ENCODE measurements at regions not wholly inside any gene's neighbourhood (a gene's known extent, or its start where the extent isn't known, plus 50 kb on each side); places are given as distances from the start of the nearest gene placed in this dataset.

DNA sequence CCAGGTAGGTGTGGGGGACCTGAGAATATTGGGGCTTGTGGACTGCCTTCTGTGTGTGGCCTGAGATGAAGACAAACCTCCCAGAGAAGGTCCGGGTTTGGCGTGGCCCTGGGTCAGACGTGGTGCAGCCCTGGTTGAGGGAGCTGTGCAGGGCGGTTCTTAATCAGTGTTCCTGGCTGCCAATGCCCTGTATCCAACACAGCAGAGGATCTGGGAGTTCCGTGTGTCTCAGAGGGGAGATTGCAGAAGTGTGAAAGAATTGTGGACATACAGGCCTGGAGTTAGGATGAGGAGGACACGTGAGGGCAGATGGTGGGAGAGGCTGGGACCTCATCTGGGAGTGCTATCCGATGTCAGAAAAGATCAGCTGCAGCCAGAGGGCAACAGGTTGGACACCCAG lies 102.0 kb upstream of the NECTIN1 start:
- 81% methylated on average over 7 of the region's 7 CpGs for WGBS (ENCODE audit: insufficient coverage)
- H3K36me3 ChIP-seq (replicated peaks in 1 of 2; ENCODE audit: control insufficient read depth in 1 of 2, insufficient read depth in 2 of 2, low read length in 2 of 2) = no peaks in the 10 kb centered on the region
- H3K4me3 ChIP-seq (replicated peaks in 1 of 3; ENCODE audit: low read depth in 2 of 3, low read length in 3 of 3) = no peak overlapping the region
- TF ChIP-seq, protein P1, sequence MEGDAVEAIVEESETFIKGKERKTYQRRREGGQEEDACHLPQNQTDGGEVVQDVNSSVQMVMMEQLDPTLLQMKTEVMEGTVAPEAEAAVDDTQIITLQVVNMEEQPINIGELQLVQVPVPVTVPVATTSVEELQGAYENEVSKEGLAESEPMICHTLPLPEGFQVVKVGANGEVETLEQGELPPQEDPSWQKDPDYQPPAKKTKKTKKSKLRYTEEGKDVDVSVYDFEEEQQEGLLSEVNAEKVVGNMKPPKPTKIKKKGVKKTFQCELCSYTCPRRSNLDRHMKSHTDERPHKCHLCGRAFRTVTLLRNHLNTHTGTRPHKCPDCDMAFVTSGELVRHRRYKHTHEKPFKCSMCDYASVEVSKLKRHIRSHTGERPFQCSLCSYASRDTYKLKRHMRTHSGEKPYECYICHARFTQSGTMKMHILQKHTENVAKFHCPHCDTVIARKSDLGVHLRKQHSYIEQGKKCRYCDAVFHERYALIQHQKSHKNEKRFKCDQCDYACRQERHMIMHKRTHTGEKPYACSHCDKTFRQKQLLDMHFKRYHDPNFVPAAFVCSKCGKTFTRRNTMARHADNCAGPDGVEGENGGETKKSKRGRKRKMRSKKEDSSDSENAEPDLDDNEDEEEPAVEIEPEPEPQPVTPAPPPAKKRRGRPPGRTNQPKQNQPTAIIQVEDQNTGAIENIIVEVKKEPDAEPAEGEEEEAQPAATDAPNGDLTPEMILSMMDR (IDR thresholded peaks at IDR 0.05) = no peak
- no peaks in the 10 kb centered on the region for H3K4me1 ChIP-seq (ENCODE audit: control insufficient read depth in 1 of 2, insufficient read depth in 2 of 2, low read length in 2 of 2)
- H3K9ac ChIP-seq (ENCODE audit: insufficient read depth, low read length, poor library complexity, severe bottlenecking) = no peak overlapping the region
- no peak overlapping the region for H3K27ac Mint-ChIP-seq
- H3K79me2 ChIP-seq (ENCODE audit: insufficient read depth, low read length) = no peaks in the 10 kb centered on the region
- peaks cover 0 to 3% of the 10 kb centered on the region in 2 donors for H3K27me3 ChIP-seq (ENCODE audit: control insufficient read depth in 2 of 2, insufficient read depth in 2 of 2, low read length in 2 of 2)
- no peak overlapping the region for H3K4me3 Mint-ChIP-seq
- no peak overlapping the region for H2AFZ ChIP-seq (ENCODE audit: insufficient read depth, low read depth, low read length, poor library complexity, severe bottlenecking)
- H4K20me1 ChIP-seq (ENCODE audit: insufficient read depth, low read length) = no peaks in the 10 kb centered on the region
- H3K36me3 Mint-ChIP-seq = no peaks in the 10 kb centered on the region
- H3K27ac ChIP-seq (ENCODE audit: low read depth in 1 of 2, low read length in 2 of 2) = no peak overlapping the region
- intact Hi-C loops (cut with micrococcal nuclease) = no loop called here
- H3K4me2 ChIP-seq (replicated peaks; ENCODE audit: extremely low read depth, low read length, poor library complexity, severe bottlenecking) = no peak overlapping the region
- no peak for DNase-seq
- H3K27me3 Mint-ChIP-seq (ENCODE audit: low read depth in 3 of 3) = peaks cover 12 to 28% (median 12%) of the 10 kb centered on the region in 3 donors
- H3K9me3 Mint-ChIP-seq = peaks cover 0 to 6% (median 0%) of the 10 kb centered on the region in 7 donors
- H3K9me3 ChIP-seq (replicated peaks in 1 of 2; ENCODE audit: control insufficient read depth in 1 of 2, insufficient read depth in 1 of 2, low read length in 2 of 2) = no peaks in the 10 kb centered on the region
- no peaks in the 10 kb centered on the region for H3K4me1 Mint-ChIP-seq

DNA sequence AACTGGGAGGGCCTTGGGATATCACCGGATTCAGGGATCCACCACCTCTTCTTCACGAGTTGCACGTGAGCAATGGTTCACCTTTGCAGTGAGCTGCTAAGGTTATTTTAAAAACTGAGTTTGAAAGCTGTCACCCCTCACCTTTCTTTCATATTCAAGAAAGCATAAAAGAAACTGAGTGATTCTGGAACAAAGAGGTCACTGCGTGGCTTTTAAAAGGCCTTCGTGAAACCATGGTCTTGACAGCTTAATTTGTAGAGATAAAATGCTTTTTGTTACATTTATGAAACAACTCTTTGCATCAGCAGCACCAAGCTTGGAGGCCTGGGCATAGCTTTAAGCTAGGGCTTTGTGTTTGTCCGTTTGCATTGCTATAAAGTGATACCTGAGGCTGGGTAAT lies 101.4 kb upstream of the NECTIN1 start:
- H3K4me3 Mint-ChIP-seq = no peak overlapping the region
- Histone ChIP-seq H2AFZ (ENCODE audit: insufficient read depth, low read depth, low read length, poor library complexity, severe bottlenecking) (no peak overlapping the region), H3K4me3 (replicated peaks in 1 of 3; ENCODE audit: low read depth in 2 of 3, low read length in 3 of 3) (no peak overlapping the region), H3K4me1 (ENCODE audit: control insufficient read depth in 1 of 2, insufficient read depth in 2 of 2, low read length in 2 of 2) (no peaks in the 10 kb centered on the region), H3K4me2 (replicated peaks; ENCODE audit: extremely low read depth, low read length, poor library complexity, severe bottlenecking) (no peak overlapping the region), H3K9ac (ENCODE audit: insufficient read depth, low read length, poor library complexity, severe bottlenecking) (no peak overlapping the region), H3K27me3 (ENCODE audit: control insufficient read depth in 2 of 2, insufficient read depth in 2 of 2, low read length in 2 of 2) (peaks cover 0 to 3% of the 10 kb centered on the region in 2 donors), H3K36me3 (replicated peaks in 1 of 2; ENCODE audit: control insufficient read depth in 1 of 2, insufficient read depth in 2 of 2, low read length in 2 of 2) (no peaks in the 10 kb centered on the region), H3K9me3 (replicated peaks in 1 of 2; ENCODE audit: control insufficient read depth in 1 of 2, insufficient read depth in 1 of 2, low read length in 2 of 2) (no peaks in the 10 kb centered on the region), H3K79me2 (ENCODE audit: insufficient read depth, low read length) (no peaks in the 10 kb centered on the region), H3K27ac (ENCODE audit: low read depth in 1 of 2, low read length in 2 of 2) (no peak overlapping the region), H4K20me1 (ENCODE audit: insufficient read depth, low read length) (no peaks in the 10 kb centered on the region)
- WGBS (ENCODE audit: insufficient coverage) = no CpG with 5 or more reads among the region's 6 CpGs
- H3K27ac Mint-ChIP-seq = no peak overlapping the region
- TF ChIP-seq, protein P1 (IDR thresholded peaks at IDR 0.05) = no peak
- H3K27me3 Mint-ChIP-seq (ENCODE audit: low read depth in 3 of 3) = peaks cover 12 to 27% (median 12%) of the 10 kb centered on the region in 3 donors
- H3K4me1 Mint-ChIP-seq = no peaks in the 10 kb centered on the region
- H3K9me3 Mint-ChIP-seq = peaks cover 0 to 9% (median 3%) of the 10 kb centered on the region in 7 donors
- intact Hi-C loops (cut with micrococcal nuclease) = no loop called here
- no peaks in the 10 kb centered on the region for H3K36me3 Mint-ChIP-seq
- DNase-seq = no peak
